Aorta (tissue), 5 donors: ENCODE measurements at regions not wholly inside any gene's neighbourhood (a gene's known extent, or its start where the extent isn't known, plus 50 kb on each side); places are given as distances from the start of the nearest gene placed in this dataset.

ENCODE experiments used
- ATAC-seq: fragments of 200-7000 bp; cut with Tn5 transposase; one replicate; pipeline ENCODE4 v1.9.1; 2022; ENCODE audit warnings: moderate library complexity; ENCODE audit not compliant: low FRiP score
- DNase-seq, 2 donors: peaks; one replicate each; pipeline ENCODE4 v3.0.0-alpha.2; 2020
- H3K27ac ChIP-seq, 2 donors: one replicate each; pipeline ENCODE4 v1.5.1; 2013; ENCODE audit warnings: low read length in 2 of 2, mild to moderate bottlenecking in 2 of 2, moderate library complexity in 2 of 2, control low read depth in 1 of 2, inconsistent platforms in 1 of 2, low read depth in 1 of 2
- H3K27me3 ChIP-seq, 2 donors: one replicate each; pipeline ENCODE4 v1.6.1; 2013; ENCODE audit warnings: control low read depth in 1 of 2, low read length in 1 of 2, mild to moderate bottlenecking in 1 of 2, moderate library complexity in 1 of 2; ENCODE audit not compliant: insufficient read depth in 2 of 2, control insufficient read depth in 1 of 2
- H3K36me3 ChIP-seq, 2 donors: one replicate each; pipeline ENCODE4 v1.6.1; 2013; ENCODE audit warnings: control low read depth in 1 of 2, low read length in 1 of 2, mild to moderate bottlenecking in 1 of 2; ENCODE audit not compliant: insufficient read depth in 2 of 2, control insufficient read depth in 1 of 2
- H3K4me1 ChIP-seq, 2 donors: one replicate each; pipeline ENCODE4 v1.6.1; 2013; ENCODE audit warnings: low read length in 2 of 2, control low read depth in 1 of 2, mild to moderate bottlenecking in 1 of 2, moderate library complexity in 1 of 2; ENCODE audit not compliant: insufficient read depth in 2 of 2, control insufficient read depth in 1 of 2
- H3K4me3 ChIP-seq, 2 donors: one replicate each; pipeline ENCODE4 v1.5.1; 2013; ENCODE audit warnings: low read length in 2 of 2, control low read depth in 1 of 2, mild to moderate bottlenecking in 1 of 2
- H3K9me3 ChIP-seq: one replicate; pipeline ENCODE4 v1.6.1; 2013; ENCODE audit warnings: mild to moderate bottlenecking, low read length; ENCODE audit not compliant: control insufficient read depth
- WGBS, 2 donors: extraction: QIAGEN DNeasy Blood & Tissue Kit; methylation state at CpG; one replicate each; pipeline ENCODE4 v1.1.7; 2013; 5-methylcytosine and 5-hydroxymethylcytosine counted together
- intact Hi-C, 2 donors: fragments of 100-400 bp; cut with DNase I; formaldehyde crosslinking; loops; one replicate each; pipeline versions ENCODE4 v1.14.2 to v1.15.0; 2022
- donor health status: healthy with polysubstance abuse.
- donor health status: Bipolar disorder and iron deficiency.
- donor health status: DM: no; HTN: no; CAD: no.
- donor health status: DM: no; HTN: no; CAD: no.
- donor health status: DM: yes; HTN: yes; CAD: no.

DNA sequence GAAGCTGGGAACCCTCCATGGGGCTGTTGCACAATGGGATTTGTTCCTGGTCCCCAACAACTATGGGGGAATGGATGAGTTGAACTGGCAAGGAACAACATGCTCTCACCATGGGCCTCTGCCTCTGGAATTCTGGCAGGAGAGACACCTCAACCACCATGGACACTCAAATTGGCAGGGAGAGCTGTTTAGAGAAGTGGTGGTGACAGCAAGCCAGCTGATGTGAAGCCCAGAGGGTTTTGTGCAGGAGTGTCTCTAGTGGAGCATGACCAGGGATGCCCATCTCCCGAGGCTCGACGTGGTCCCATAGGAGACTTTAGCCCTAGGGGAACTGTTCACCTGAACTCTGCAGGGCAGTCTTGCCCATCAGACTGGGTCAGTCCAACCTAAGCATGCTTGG is 345.2 kb upstream of the CCDC196 start:
- WGBS, 2 donors: 89 to 93% methylated on average over 3 of the region's 3 CpGs
- Histone ChIP-seq H3K9me3 (no peaks in the 10 kb centered on the region), H3K27me3 (no peaks in the 10 kb centered on the region), H3K27ac (no peak overlapping the region), H3K4me1 (no peaks in the 10 kb centered on the region), H3K36me3 (no peaks in the 10 kb centered on the region), H3K4me3 (no peak overlapping the region)
- ATAC-seq: no peak
- no peak for DNase-seq
- intact Hi-C loops: no loop called here

DNA sequence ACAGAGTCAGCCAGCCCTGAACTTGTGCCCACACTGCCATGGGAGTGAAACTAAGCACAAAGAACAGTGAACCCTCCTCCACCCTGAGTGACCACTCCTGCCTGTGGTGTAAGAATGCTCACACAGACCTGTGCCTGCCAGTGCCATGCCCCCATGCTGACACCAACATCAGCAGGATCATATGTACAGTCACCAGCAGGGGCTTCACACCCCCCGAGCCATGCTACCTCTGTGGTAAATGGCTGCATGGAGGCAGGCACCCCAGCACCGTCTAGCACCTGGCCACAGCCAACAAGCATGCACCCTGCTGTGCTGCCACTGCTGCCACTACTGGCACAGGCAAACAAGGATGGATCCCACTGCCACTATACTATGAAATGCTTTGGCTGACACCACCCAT is 344.4 kb upstream of the CCDC196 start:
- DNase-seq: no peak
- peak; percentile 22 for ATAC-seq
- Histone ChIP-seq H3K27ac (no peak overlapping the region), H3K27me3 (no peaks in the 10 kb centered on the region), H3K9me3 (no peaks in the 10 kb centered on the region), H3K4me3 (no peak overlapping the region), H3K36me3 (no peaks in the 10 kb centered on the region), H3K4me1 (no peaks in the 10 kb centered on the region)
- 72 to 81% methylated on average over 2 of the region's 2 CpGs for WGBS, 2 donors
- intact Hi-C loops: no loop called here

DNA sequence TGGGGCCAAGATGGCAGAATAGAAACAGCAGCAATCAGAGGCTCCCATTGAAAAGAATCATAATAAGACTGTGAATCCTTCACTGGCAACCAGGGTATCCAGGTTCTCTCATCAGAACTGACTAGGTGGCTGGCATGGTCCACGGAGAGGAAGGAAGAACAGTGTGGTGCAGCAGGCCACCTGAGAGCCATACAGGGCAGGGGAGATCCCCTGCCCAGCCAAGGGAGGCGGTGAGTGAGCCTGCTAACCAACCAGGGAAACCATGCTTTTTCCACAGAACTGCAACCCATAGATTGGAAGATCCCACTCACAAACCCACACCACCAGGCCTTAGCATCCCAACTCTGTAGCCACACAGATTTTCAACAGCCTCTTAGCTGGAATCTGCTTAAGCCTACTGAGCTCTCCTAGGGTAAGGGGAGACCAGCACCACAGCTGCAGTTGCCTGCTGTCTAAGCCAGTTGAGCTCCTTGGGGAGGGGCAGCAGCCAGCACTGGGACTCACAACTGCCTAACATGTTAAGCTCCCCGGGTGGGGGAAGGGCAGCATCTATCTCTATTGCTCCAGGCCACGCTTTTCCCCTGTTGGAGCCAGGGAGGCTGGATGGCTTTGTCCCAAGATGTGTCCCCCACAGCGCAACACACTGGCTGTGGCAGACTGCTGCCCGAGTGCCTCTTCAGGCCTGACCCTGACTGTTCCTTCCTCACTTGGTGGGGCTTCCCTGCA is 342.6 kb upstream of the CCDC196 start:
- Histone ChIP-seq H3K36me3 (no peaks in the 10 kb centered on the region), H3K27me3 (no peaks in the 10 kb centered on the region), H3K4me3 (no peak overlapping the region), H3K27ac (no peak overlapping the region), H3K4me1 (no peaks in the 10 kb centered on the region), H3K9me3 (no peaks in the 10 kb centered on the region)
- intact Hi-C loops: no loop called here
- DNase-seq (no peak), ATAC-seq (no peak)
- WGBS, 2 donors: 74 to 78% methylated on average over 6 of the region's 6 CpGs

DNA sequence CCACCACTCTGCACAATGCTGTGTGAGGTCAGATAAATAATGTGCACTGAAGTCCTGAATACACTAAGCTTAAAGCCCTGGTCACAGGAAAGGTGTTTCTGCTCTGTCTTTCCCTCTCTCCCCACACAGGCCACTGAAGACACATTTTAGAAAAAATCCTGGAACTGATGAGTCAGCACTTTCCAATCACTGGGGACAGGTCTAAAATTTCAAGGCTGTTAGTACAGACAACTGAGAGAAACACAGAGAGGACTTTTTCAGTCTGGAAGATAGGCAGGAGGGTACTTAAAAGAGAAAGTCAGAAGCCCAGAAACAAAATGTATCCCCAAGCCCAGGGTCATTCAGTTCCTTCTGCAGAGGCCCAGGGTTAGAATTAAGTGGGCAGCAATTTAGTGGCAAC is 333.9 kb upstream of the CCDC196 start:
- Histone ChIP-seq H3K36me3 (no peaks in the 10 kb centered on the region), H3K4me1 (no peaks in the 10 kb centered on the region), H3K4me3 (no peak overlapping the region), H3K9me3 (no peaks in the 10 kb centered on the region), H3K27me3 (no peaks in the 10 kb centered on the region), H3K27ac (no peak overlapping the region)
- DNase-seq (no peak), ATAC-seq (no peak)
- intact Hi-C loops: no loop called here

DNA sequence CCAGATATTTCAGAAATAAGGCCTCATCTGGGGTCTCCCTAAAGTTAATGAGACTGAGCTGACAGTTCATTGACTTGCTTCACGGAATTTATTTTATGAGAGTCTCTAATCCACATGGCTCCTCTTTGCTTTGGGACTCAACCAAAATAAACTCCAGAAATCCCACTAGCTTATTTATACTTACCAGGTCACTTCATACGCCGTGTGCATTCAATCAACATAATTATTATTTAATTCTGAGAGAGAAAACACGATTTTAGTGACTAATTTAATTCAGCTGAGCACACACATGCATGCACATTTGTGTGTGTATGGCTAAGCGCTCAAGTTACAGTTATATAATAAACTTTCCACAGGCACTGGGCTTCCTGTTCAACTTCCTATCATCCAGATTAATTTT is 333.4 kb upstream of the CCDC196 start:
- no peaks in the 10 kb centered on the region for H3K27me3 ChIP-seq
- no peaks in the 10 kb centered on the region for H3K4me1 ChIP-seq
- no peaks in the 10 kb centered on the region for H3K9me3 ChIP-seq
- ATAC-seq: no peak
- DNase-seq: no peak
- H3K36me3 ChIP-seq: no peaks in the 10 kb centered on the region
- intact Hi-C loops: no loop called here
- no peak overlapping the region for H3K4me3 ChIP-seq
- no peak overlapping the region for H3K27ac ChIP-seq
- 16 to 24% methylated on average over 5 of the region's 5 CpGs for WGBS, 2 donors

DNA sequence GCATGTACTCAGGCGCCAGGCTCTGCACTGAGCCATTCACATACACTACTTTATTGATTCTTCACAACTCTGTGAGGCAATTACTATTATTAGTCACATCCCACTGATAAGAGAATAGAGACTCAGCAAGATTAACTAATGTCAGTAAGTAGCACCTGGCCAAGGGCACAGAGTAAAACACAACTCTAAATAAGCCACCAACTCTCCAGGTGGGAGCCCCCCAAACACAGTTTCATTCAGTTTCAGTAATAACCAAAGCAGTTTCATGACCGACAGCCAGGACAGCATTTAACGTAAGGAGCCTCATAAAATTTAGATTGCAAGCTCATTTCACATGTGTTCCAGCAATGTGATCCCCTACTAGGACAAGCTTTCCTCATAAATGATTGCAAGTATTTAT is 323.1 kb upstream of the CCDC196 start:
- intact Hi-C loops: no loop called here
- WGBS, 2 donors: 81 to 87% methylated on average over 3 of the region's 3 CpGs
- ATAC-seq (no peak), DNase-seq (no peak)
- H3K9me3 ChIP-seq: no peaks in the 10 kb centered on the region
- H3K4me1 ChIP-seq: no peaks in the 10 kb centered on the region
- H3K27ac ChIP-seq: no peak overlapping the region
- H3K36me3 ChIP-seq: no peaks in the 10 kb centered on the region
- H3K4me3 ChIP-seq: no peak overlapping the region
- no peaks in the 10 kb centered on the region for H3K27me3 ChIP-seq

DNA sequence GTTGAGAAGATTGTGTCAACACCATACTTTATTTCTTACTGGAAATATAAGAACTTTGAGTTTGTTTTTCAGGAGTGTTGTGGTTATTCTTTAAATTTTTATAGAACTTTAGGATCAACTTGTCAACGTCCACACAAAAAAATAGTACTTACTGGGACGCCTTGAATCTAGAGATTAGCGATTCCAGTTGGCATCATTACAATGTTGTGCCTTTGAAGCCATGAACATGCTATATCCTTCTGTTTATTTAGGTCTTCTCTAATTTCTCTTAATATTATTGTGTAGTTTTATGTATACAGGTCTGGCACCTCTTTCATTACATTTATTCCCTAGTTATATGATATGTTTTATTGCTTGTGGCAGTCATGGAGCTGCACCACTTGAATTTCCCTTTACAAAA is 320.8 kb upstream of the CCDC196 start:
- intact Hi-C loops: no loop called here
- WGBS, 2 donors: 68 to 82% methylated on average over 3 of the region's 3 CpGs
- Histone ChIP-seq H3K4me1 (no peaks in the 10 kb centered on the region), H3K9me3 (no peaks in the 10 kb centered on the region), H3K4me3 (no peak overlapping the region), H3K36me3 (no peaks in the 10 kb centered on the region), H3K27ac (no peak overlapping the region), H3K27me3 (no peaks in the 10 kb centered on the region)
- ATAC-seq (no peak), DNase-seq (no peak)

DNA sequence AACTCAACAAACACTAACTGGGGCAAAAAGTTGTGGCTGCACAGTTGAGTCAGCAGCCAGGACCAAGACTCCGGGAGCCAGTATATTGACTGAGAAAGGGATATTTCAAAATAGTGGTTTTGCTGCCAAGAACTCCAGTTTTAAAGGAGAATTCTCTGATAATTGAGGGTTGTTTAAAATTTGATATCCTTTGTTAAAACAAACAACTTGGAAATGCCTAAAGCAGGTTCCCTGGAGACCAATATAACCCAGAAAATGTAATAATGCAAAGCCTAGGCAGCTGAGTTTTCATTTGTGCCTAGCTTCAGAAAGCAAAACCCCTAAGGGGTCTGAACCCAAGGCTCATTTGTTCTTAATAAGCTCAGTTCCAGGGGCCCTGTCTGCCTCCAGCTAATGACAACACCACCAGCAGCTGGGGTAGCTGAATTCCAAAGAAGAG is 311.7 kb upstream of the CCDC196 start:
- no peaks in the 10 kb centered on the region for H3K27me3 ChIP-seq
- no peaks in the 10 kb centered on the region for H3K36me3 ChIP-seq
- 7 to 13% methylated on average over 1 of the region's 1 CpG for WGBS, 2 donors
- no peak overlapping the region for H3K4me3 ChIP-seq
- DNase-seq: no peak
- intact Hi-C loops: no loop called here
- H3K9me3 ChIP-seq: peaks cover 2% of the 10 kb centered on the region
- ATAC-seq: no peak
- no peaks in the 10 kb centered on the region for H3K4me1 ChIP-seq
- H3K27ac ChIP-seq: no peak overlapping the region

DNA sequence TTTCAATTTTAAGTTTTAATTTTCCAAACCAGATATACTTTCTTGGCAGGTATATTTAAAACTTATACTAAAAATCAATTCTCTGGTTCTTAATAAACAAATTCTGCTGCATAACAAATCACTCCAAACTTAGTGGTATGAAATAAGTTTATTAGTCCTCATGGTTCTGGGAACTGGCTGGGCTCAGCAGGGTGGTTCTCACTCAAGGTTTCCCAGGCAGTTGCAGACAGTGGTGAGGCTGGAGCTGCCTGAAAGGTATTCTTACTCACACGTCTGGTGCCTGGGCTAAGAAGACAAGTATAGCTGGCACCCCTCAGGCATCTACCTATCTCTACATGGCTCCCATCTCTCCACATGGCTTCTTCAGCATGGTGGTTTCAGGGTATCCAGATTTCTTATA is 308.2 kb upstream of the CCDC196 start:
- H3K4me3 ChIP-seq: no peak overlapping the region
- DNase-seq: no peak
- intact Hi-C loops: no loop called here
- no peaks in the 10 kb centered on the region for H3K36me3 ChIP-seq
- peaks cover 3% of the 10 kb centered on the region for H3K9me3 ChIP-seq
- H3K27ac ChIP-seq: no peak overlapping the region
- no peaks in the 10 kb centered on the region for H3K27me3 ChIP-seq
- 33 to 47% methylated on average over 1 of the region's 1 CpG for WGBS, 2 donors
- no peak for ATAC-seq
- no peaks in the 10 kb centered on the region for H3K4me1 ChIP-seq
